MCF 10A (cell line): ENCODE measurements at regions not wholly inside any gene's neighbourhood (a gene's known extent, or its start where the extent isn't known, plus 50 kb on each side); places are given as distances from the start of the nearest gene placed in this dataset.

Source experiments
- BruUV-seq: library from RNA; stranded (reverse); fragments of 400-500 nt; replicated peaks from 2 replicates; lab custom pipeline; 2021; lab: Mats Ljungman, UMichigan
- CTCF ChIA-PET: fragments of 300-600 bp; sonication (Branson Sonifier 250); formaldehyde crosslinking; extraction: SDS; loops from one replicate; lab custom pipeline; 2021; ENCODE audit warnings: antibody characterized with exemption, inconsistent platforms; lab: Yijun Ruan, JAX
- POLR2A ChIA-PET: fragments of 300-600, 350-650 bp; sonication (Branson Sonifier 250); formaldehyde crosslinking; extraction: SDS; loops from one replicate; lab custom pipeline; 2020; ENCODE audit warnings: antibody characterized with exemption, inconsistent platforms; lab: Yijun Ruan, JAX
- DNase-seq: peaks from one replicate; pipeline ENCODE4 v3.0.0-alpha.2; 2018; ENCODE audit not compliant: unreplicated experiment
- H3K27ac Mint-ChIP-seq: one replicate; pipeline ENCODE4 v1.8.0; 2022; ENCODE audit warnings: mild to moderate bottlenecking, low read depth, mixed read lengths; ENCODE audit not compliant: unreplicated experiment
- H3K27me3 Mint-ChIP-seq: one replicate; pipeline ENCODE4 v1.8.0; 2022; ENCODE audit warnings: mixed read lengths; ENCODE audit not compliant: insufficient read depth, unreplicated experiment
- H3K36me3 Mint-ChIP-seq: one replicate; pipeline ENCODE4 v1.8.0; 2022; ENCODE audit warnings: mild to moderate bottlenecking, moderate library complexity, mixed read lengths; ENCODE audit not compliant: insufficient read depth, unreplicated experiment
- H3K4me1 Mint-ChIP-seq: one replicate; pipeline ENCODE4 v1.8.0; 2022; ENCODE audit warnings: mixed read lengths; ENCODE audit not compliant: insufficient read depth, unreplicated experiment
- H3K4me3 Mint-ChIP-seq: one replicate; pipeline ENCODE4 v1.8.0; 2022; ENCODE audit warnings: mild to moderate bottlenecking, moderate library complexity, mixed read lengths; ENCODE audit not compliant: unreplicated experiment
- H3K9me3 Mint-ChIP-seq: one replicate; pipeline ENCODE4 v1.8.0; 2022; ENCODE audit warnings: mixed read lengths; ENCODE audit not compliant: unreplicated experiment
- CTCF ChIP-seq: fragments of 200-600 bp; IDR thresholded peaks from one replicate; pipeline ENCODE4 v1.8.0; 2022; ENCODE audit warnings: antibody characterized with exemption, mild to moderate bottlenecking; ENCODE audit not compliant: unreplicated experiment
- intact Hi-C: fragments of 100-400 bp; cut with micrococcal nuclease; formaldehyde crosslinking; loops from 2 replicates; pipeline ENCODE4 v1.14.1; 2022

DNA sequence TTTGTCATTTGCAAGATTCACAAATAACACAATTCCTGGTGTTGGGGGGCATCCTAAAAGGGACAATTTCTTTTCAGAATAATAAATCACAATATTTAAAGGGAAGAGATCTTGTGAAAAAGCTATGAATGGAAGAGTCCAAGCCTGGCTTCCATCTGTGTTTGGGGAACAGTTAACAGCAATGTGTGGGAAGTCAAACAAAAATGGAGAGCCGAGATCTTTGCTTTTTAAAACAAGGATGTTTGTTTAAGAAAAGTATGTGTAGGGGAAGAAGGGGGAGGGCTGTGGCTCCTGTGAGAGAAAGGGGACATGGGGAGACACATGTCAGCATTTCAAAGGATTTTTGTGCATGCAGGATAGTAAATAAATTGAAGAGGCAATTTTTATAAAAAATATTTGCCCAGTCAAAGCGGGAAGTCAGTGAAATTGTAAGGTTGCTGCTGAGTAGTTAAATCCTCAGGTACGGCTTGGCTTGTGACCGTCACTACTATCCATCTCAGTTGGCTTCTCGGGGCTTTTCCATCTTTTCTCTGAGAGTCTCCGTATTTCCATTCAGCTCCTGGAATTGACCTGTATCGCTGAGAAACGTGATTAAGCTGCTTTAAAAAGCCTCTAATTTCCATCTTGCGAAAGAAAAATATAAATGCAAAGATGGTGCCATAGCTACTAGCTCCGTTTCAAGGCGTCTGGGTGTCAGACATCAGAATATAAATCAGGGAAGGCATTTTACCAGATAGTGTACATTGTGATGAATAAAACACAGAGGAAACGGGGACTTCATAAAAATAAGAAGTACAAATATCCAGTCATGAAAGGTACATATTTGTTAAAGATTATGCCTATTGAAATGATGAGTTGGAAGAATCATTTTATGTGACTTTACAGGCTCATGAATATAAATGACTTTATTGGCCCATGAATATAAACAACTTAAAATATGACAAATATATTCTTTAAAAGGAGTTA, 52.9 kb upstream of the VCAN start:
- Mint-ChIP-seq H3K4me1 (no peaks in the 10 kb centered on the region), H3K36me3 (no peaks in the 10 kb centered on the region), H3K9me3 (no peaks in the 10 kb centered on the region), H3K27ac (no peak overlapping the region), H3K4me3 (no peak overlapping the region), H3K27me3 (no peaks in the 10 kb centered on the region)
- CTCF ChIA-PET: interaction anchor here (0.6 to 1.9 kb wide), 3 partner anchors 9 to 133 kb away, joined by 3 to 7 read pairs (median 6); no protein-coding TSS in a partner anchor
- TF ChIP-seq CTCF: no peak
- intact Hi-C loops: no loop called here
- POLR2A ChIA-PET: no interaction called here
- BruUV-seq: no TSS peak
- DNase-seq: no peak
